IMR-90 (cell line): ENCODE measurements at regions not wholly inside any gene's neighbourhood (a gene's known extent, or its start where the extent isn't known, plus 50 kb on each side); places are given as distances from the start of the nearest gene placed in this dataset.

ENCODE experiments used
- ATAC-seq: fragments of 200-7000 bp; cut with Tn5 transposase; 2 replicates; pipeline ENCODE4 v1.9.1; 2020; ENCODE audit warnings: low read depth, mild to moderate bottlenecking, moderate library complexity
- BruUV-seq: library from RNA; stranded (reverse); fragments of 400-500 nt; replicated peaks from 2 replicates; lab custom pipeline; 2021; lab: Mats Ljungman, UMichigan
- CTCF ChIA-PET: fragments of 300-600 bp; formaldehyde crosslinking; extraction: SDS; loops from one replicate; lab custom pipeline; 2021; ENCODE audit warnings: antibody characterized with exemption; lab: Yijun Ruan, JAX
- POLR2A ChIA-PET: fragments of 300-600 bp; sonication (Branson Sonifier 250); formaldehyde crosslinking; loops from one replicate; lab custom pipeline; 2022; ENCODE audit warnings: antibody characterized with exemption; ENCODE audit not compliant: unreplicated experiment; lab: Charles Lee
- DNase-seq: peaks from one replicate; pipeline ENCODE4 v3.0.0; 2013
- H2AFZ ChIP-seq: replicated peaks from 2 replicates; pipeline ENCODE3; 2013; ENCODE audit warnings: low read length, mild to moderate bottlenecking; ENCODE audit not compliant: poor library complexity
- H2AK5ac ChIP-seq: 2 replicates; pipeline ENCODE4 v1.6.1; 2013; ENCODE audit warnings: low read depth, low read length, inconsistent platforms
- H2AK9ac ChIP-seq: replicated peaks from 2 replicates; pipeline ENCODE3; 2013; ENCODE audit warnings: mild to moderate bottlenecking, low read depth, low read length, moderate library complexity; ENCODE audit not compliant: poor library complexity
- H2BK120ac ChIP-seq: 2 replicates; pipeline ENCODE4 v1.6.1; 2013; ENCODE audit warnings: low read depth, low read length, inconsistent platforms
- H2BK15ac ChIP-seq: 3 replicates; pipeline ENCODE4 v1.6.1; 2013; ENCODE audit warnings: low read depth, low read length, inconsistent platforms
- H2BK20ac ChIP-seq: 2 replicates; pipeline ENCODE4 v1.6.1; 2013; ENCODE audit warnings: low read depth, mild to moderate bottlenecking, inconsistent platforms, low read length, moderate library complexity
- H2BK5ac ChIP-seq: 2 replicates; pipeline ENCODE4 v1.6.1; 2013; ENCODE audit warnings: mild to moderate bottlenecking, low read depth, low read length, inconsistent platforms; ENCODE audit not compliant: poor library complexity, severe bottlenecking
- H3K14ac ChIP-seq: replicated peaks from 2 replicates; pipeline ENCODE4 v1.6.1; 2013; ENCODE audit warnings: low read depth, low read length, inconsistent platforms
- H3K18ac ChIP-seq: 2 replicates; pipeline ENCODE4 v1.6.1; 2013; ENCODE audit warnings: low read depth, low read length, control low read depth
- H3K23ac ChIP-seq: 2 replicates; pipeline ENCODE4 v1.6.1; 2013; ENCODE audit warnings: low read depth, low read length, inconsistent platforms
- H3K27ac ChIP-seq: 2 replicates; pipeline ENCODE4 v1.5.1; 2013; ENCODE audit warnings: mild to moderate bottlenecking, control low read depth, low read length; ENCODE audit not compliant: insufficient read depth
- H3K27me3 ChIP-seq: 2 replicates; pipeline ENCODE4 v1.6.1; 2013; ENCODE audit warnings: low read length; ENCODE audit not compliant: control insufficient read depth, insufficient read depth
- H3K36me3 ChIP-seq: 2 replicates; pipeline ENCODE4 v1.6.1; 2013; ENCODE audit warnings: low read length, mixed read lengths; ENCODE audit not compliant: control insufficient read depth, insufficient read depth
- H3K4ac ChIP-seq: 2 replicates; pipeline ENCODE4 v1.6.1; 2013; ENCODE audit warnings: low read depth, low read length, inconsistent platforms
- H3K4me1 ChIP-seq: 2 replicates; pipeline ENCODE4 v1.6.1; 2013; ENCODE audit warnings: low read length, mixed read lengths; ENCODE audit not compliant: control insufficient read depth, insufficient read depth
- H3K4me2 ChIP-seq: 2 replicates; pipeline ENCODE4 v1.6.1; 2013; ENCODE audit warnings: low read depth, mild to moderate bottlenecking, control low read depth, low read length, moderate library complexity
- H3K4me3 ChIP-seq: 2 replicates; pipeline ENCODE4 v1.5.1; 2013; ENCODE audit warnings: low read depth, mild to moderate bottlenecking, control low read depth, low read length, moderate library complexity; ENCODE audit not compliant: insufficient read depth
- H3K56ac ChIP-seq: 2 replicates; pipeline ENCODE4 v1.6.1; 2013; ENCODE audit warnings: low read length, inconsistent platforms; ENCODE audit not compliant: insufficient read depth; ENCODE audit errors: extremely low read depth
- H3K79me1 ChIP-seq, 2 experiments: 2 replicates each; pipeline ENCODE4 v1.6.1; 2013; ENCODE audit warnings: low read length in 2 of 2, inconsistent platforms in 1 of 2, low read depth in 1 of 2
- H3K9ac ChIP-seq: 2 replicates; pipeline ENCODE4 v1.6.1; 2013; ENCODE audit warnings: low read depth, low read length, control low read depth
- H3K9me1 ChIP-seq: 2 replicates; pipeline ENCODE4 v1.6.1; 2013; ENCODE audit warnings: low read length, inconsistent platforms; ENCODE audit not compliant: insufficient read depth
- H3K9me3 ChIP-seq: 2 replicates; pipeline ENCODE4 v1.6.1; 2013; ENCODE audit warnings: low read length; ENCODE audit not compliant: control insufficient read depth, insufficient read depth
- H4K20me1 ChIP-seq: 2 replicates; pipeline ENCODE4 v1.6.1; 2013; ENCODE audit warnings: low read length, inconsistent platforms; ENCODE audit not compliant: insufficient read depth
- H4K5ac ChIP-seq: 2 replicates; pipeline ENCODE4 v1.6.1; 2013; ENCODE audit warnings: mild to moderate bottlenecking, low read depth, low read length, control low read depth
- H4K8ac ChIP-seq, 2 experiments: 2 replicates each; pipeline ENCODE4 v1.6.1; 2013; ENCODE audit warnings: low read depth in 2 of 2, low read length in 2 of 2, control low read depth in 1 of 2, inconsistent platforms in 1 of 2
- H4K91ac ChIP-seq: 2 replicates; pipeline ENCODE4 v1.6.1; 2013; ENCODE audit warnings: low read depth, low read length, inconsistent platforms; ENCODE audit not compliant: insufficient read depth
- CEBPB ChIP-seq: IDR thresholded peaks from 2 replicates; pipeline ENCODE4 v1.6.1; 2012; ENCODE audit warnings: low read depth, low read length, improper control_type of control experiment
- MAFK ChIP-seq: IDR thresholded peaks from 2 replicates; pipeline ENCODE4 v1.6.1; 2012; ENCODE audit warnings: low read depth, low read length, improper control_type of control experiment
- MAZ ChIP-seq: IDR thresholded peaks from 2 replicates; pipeline ENCODE4 v1.6.1; 2012; ENCODE audit warnings: low read depth, mild to moderate bottlenecking, low read length, improper control_type of control experiment, moderate library complexity, borderline replicate concordance
- MXI1 ChIP-seq: IDR thresholded peaks from 2 replicates; pipeline ENCODE4 v1.6.1; 2012; ENCODE audit warnings: low read depth, mild to moderate bottlenecking, low read length, moderate library complexity, borderline replicate concordance
- NFE2L2 ChIP-seq: fragments of 150-350 bp; IDR thresholded peaks from 2 replicates; pipeline ENCODE4 v1.6.1; 2016; ENCODE audit warnings: low read depth, mild to moderate bottlenecking, low read length
- POLR2A ChIP-seq: IDR thresholded peaks from 2 replicates; pipeline ENCODE4 v1.6.1; 2012; ENCODE audit warnings: mild to moderate bottlenecking, low read depth, low read length
- RCOR1 ChIP-seq: IDR thresholded peaks from 2 replicates; pipeline ENCODE4 v1.6.1; 2012; ENCODE audit warnings: mild to moderate bottlenecking, low read length, improper control_type of control experiment; ENCODE audit not compliant: insufficient replicate concordance
- RFX5 ChIP-seq: IDR thresholded peaks from 2 replicates; pipeline ENCODE4 v1.8.0; 2012; ENCODE audit warnings: low read depth, mild to moderate bottlenecking, low read length, moderate library complexity
- SMC3 ChIP-seq: fragments of 150-350 bp; IDR thresholded peaks from 2 replicates; pipeline ENCODE4 v1.6.1; 2016; ENCODE audit warnings: low read depth, mild to moderate bottlenecking, antibody characterized with exemption, low read length, moderate library complexity
- WGBS, 2 experiments: methylation state at CpG; one replicate each; pipeline versions ENCODE4 v1.1.5 to v1.1.7; 2013; ENCODE audit warnings: missing lambda C conversion rate in 2 of 2; ENCODE audit not compliant: insufficient read length in 1 of 2; ENCODE audit errors: extremely low coverage in 2 of 2; 5-methylcytosine and 5-hydroxymethylcytosine counted together
- dilution Hi-C: fragments of 300-500 bp; cut with HindIII; formaldehyde crosslinking; loops from one replicate; pipeline ENCODE4 v1.14.3; 2018; ENCODE audit warnings: low sequenced_read_pairs; ENCODE audit not compliant: unreplicated experiment
- in situ Hi-C: fragments of 300-500 bp; cut with MboI; formaldehyde crosslinking; loops from 3 replicates; pipeline ENCODE4 v1.14.3; 2019; ENCODE audit warnings: low sequenced_read_pairs, inconsistent platforms, mixed read lengths
- intact Hi-C: fragments of 100-400 bp; cut with micrococcal nuclease; formaldehyde crosslinking; loops from 2 replicates; pipeline ENCODE4 v1.10.0; 2022
- TF ChIP-seq, protein P1 (sequence below): fragments of 150-350 bp; IDR thresholded peaks from 2 replicates; pipeline ENCODE4 v1.6.1; 2017; ENCODE audit warnings: mild to moderate bottlenecking, antibody characterized with exemption, low read length, low read depth
- TF ChIP-seq, protein P2 (sequence below): conservative IDR thresholded peaks from 2 replicates; pipeline ENCODE4 v1.5.1; 2012; ENCODE audit warnings: mild to moderate bottlenecking, low read depth, low read length, improper control_type of control experiment
- TF ChIP-seq, protein P3 (sequence below): fragments of 150-350 bp; IDR thresholded peaks from 2 replicates; pipeline ENCODE4 v1.6.1; 2016; ENCODE audit warnings: low read depth, mild to moderate bottlenecking, low read length, moderate library complexity, borderline replicate concordance

DNA sequence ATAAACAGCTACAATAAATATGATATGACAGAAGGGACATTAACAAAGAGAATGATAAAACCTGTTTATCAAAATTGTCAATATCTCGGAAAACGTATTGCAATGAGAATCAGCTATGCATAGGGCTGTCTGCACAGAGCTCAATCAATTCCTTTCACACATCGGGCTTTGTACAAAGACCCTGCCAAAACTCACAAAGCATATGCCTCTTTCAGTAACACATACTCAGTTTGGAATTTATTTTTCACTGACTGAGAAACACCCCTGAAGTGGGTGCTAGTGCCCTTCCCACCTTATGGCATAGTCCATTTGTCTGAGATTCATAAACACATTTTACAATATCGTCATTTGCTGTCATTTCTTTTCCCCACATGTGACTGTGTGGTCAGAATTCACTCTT lies 815.8 kb upstream of the FAM98A start:
- DNase-seq (no peak), ATAC-seq (no peak)
- H2BK15ac ChIP-seq: no peak overlapping the region
- H3K4me3 ChIP-seq: no peak overlapping the region
- no TSS peak for BruUV-seq
- no peaks in the 10 kb centered on the region; the same call in 1 of the 2 replicates for H3K9me3 ChIP-seq
- no peak overlapping the region for H3K14ac ChIP-seq
- H3K79me1 ChIP-seq: no peaks in the 10 kb centered on the region
- no peak overlapping the region for H3K56ac ChIP-seq
- CTCF ChIA-PET: no interaction called here
- no peak overlapping the region for H4K8ac ChIP-seq
- H3K4me2 ChIP-seq: no peak overlapping the region
- no peak overlapping the region for H2AK9ac ChIP-seq
- TF ChIP-seq, protein P1, sequence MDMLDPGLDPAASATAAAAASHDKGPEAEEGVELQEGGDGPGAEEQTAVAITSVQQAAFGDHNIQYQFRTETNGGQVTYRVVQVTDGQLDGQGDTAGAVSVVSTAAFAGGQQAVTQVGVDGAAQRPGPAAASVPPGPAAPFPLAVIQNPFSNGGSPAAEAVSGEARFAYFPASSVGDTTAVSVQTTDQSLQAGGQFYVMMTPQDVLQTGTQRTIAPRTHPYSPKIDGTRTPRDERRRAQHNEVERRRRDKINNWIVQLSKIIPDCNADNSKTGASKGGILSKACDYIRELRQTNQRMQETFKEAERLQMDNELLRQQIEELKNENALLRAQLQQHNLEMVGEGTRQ: no peak
- TF ChIP-seq CEBPB: no peak
- TF ChIP-seq SMC3: no peak
- TF ChIP-seq, protein P2, sequence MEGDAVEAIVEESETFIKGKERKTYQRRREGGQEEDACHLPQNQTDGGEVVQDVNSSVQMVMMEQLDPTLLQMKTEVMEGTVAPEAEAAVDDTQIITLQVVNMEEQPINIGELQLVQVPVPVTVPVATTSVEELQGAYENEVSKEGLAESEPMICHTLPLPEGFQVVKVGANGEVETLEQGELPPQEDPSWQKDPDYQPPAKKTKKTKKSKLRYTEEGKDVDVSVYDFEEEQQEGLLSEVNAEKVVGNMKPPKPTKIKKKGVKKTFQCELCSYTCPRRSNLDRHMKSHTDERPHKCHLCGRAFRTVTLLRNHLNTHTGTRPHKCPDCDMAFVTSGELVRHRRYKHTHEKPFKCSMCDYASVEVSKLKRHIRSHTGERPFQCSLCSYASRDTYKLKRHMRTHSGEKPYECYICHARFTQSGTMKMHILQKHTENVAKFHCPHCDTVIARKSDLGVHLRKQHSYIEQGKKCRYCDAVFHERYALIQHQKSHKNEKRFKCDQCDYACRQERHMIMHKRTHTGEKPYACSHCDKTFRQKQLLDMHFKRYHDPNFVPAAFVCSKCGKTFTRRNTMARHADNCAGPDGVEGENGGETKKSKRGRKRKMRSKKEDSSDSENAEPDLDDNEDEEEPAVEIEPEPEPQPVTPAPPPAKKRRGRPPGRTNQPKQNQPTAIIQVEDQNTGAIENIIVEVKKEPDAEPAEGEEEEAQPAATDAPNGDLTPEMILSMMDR: no peak
- no peak for TF ChIP-seq MAZ
- TF ChIP-seq NFE2L2: no peak
- TF ChIP-seq POLR2A: no peak
- no peak for TF ChIP-seq RFX5
- TF ChIP-seq MXI1: no peak
- TF ChIP-seq MAFK: no peak
- TF ChIP-seq RCOR1: no peak
- TF ChIP-seq, protein P3, sequence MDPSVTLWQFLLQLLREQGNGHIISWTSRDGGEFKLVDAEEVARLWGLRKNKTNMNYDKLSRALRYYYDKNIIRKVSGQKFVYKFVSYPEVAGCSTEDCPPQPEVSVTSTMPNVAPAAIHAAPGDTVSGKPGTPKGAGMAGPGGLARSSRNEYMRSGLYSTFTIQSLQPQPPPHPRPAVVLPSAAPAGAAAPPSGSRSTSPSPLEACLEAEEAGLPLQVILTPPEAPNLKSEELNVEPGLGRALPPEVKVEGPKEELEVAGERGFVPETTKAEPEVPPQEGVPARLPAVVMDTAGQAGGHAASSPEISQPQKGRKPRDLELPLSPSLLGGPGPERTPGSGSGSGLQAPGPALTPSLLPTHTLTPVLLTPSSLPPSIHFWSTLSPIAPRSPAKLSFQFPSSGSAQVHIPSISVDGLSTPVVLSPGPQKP: no peak
- no peak overlapping the region for H2AFZ ChIP-seq
- H2BK20ac ChIP-seq: no peak overlapping the region
- in situ Hi-C loops (no loop called here), intact Hi-C loops (no loop called here), dilution Hi-C loops (no loop called here)
- no peaks in the 10 kb centered on the region for H3K9me1 ChIP-seq
- H3K36me3 ChIP-seq: no peaks in the 10 kb centered on the region
- WGBS, 2 experiments: no CpG with 5 or more reads among the region's 4 CpGs
- H4K20me1 ChIP-seq: no peaks in the 10 kb centered on the region
- no peak overlapping the region for H3K9ac ChIP-seq
- H3K23ac ChIP-seq: no peak overlapping the region
- no peak overlapping the region for H2AK5ac ChIP-seq
- no peak overlapping the region for H3K27ac ChIP-seq
- no peak overlapping the region for H4K5ac ChIP-seq
- no peaks in the 10 kb centered on the region for H3K4me1 ChIP-seq
- H3K18ac ChIP-seq: no peak overlapping the region
- H4K91ac ChIP-seq: no peak overlapping the region
- no peak overlapping the region for H2BK5ac ChIP-seq
- no peaks in the 10 kb centered on the region for H3K27me3 ChIP-seq
- H3K4ac ChIP-seq: no peak overlapping the region
- no peak overlapping the region for H2BK120ac ChIP-seq
- POLR2A ChIA-PET: no interaction called here
